Calu3 (cell line): ENCODE measurements at regions not wholly inside any gene's neighbourhood (a gene's known extent, or its start where the extent isn't known, plus 50 kb on each side); places are given as distances from the start of the nearest gene placed in this dataset.

ENCODE experiments used
- BruUV-seq: library from RNA; stranded (reverse); fragments of 400-500 nt; replicated peaks from 2 replicates; lab custom pipeline; 2021; lab: Mats Ljungman, UMichigan
- CTCF ChIA-PET: fragments of 300-600 bp; sonication (Branson Sonifier 250); formaldehyde crosslinking; loops from one replicate; lab custom pipeline; 2022; ENCODE audit warnings: antibody characterized with exemption; lab: Charles Lee
- DNase-seq: peaks from one replicate; pipeline ENCODE4 v3.0.0; 2022
- H3K27ac Mint-ChIP-seq: one replicate; pipeline ENCODE4 v1.8.0; 2022; ENCODE audit warnings: mixed read lengths; ENCODE audit not compliant: unreplicated experiment
- H3K27me3 Mint-ChIP-seq: one replicate; pipeline ENCODE4 v1.8.0; 2022; ENCODE audit warnings: mixed read lengths; ENCODE audit not compliant: unreplicated experiment
- H3K36me3 Mint-ChIP-seq: one replicate; pipeline ENCODE4 v1.8.0; 2022; ENCODE audit warnings: mild to moderate bottlenecking, moderate library complexity, mixed read lengths; ENCODE audit not compliant: insufficient read depth, unreplicated experiment
- H3K4me1 Mint-ChIP-seq: one replicate; pipeline ENCODE4 v1.8.0; 2022; ENCODE audit warnings: mild to moderate bottlenecking, low read depth, mixed read lengths; ENCODE audit not compliant: unreplicated experiment
- H3K4me3 Mint-ChIP-seq: one replicate; pipeline ENCODE4 v1.8.0; 2022; ENCODE audit warnings: mild to moderate bottlenecking, low read depth, moderate library complexity, mixed read lengths; ENCODE audit not compliant: unreplicated experiment
- H3K9me3 Mint-ChIP-seq: one replicate; pipeline ENCODE4 v1.8.0; 2022; ENCODE audit warnings: low read depth, mixed read lengths; ENCODE audit not compliant: unreplicated experiment
- intact Hi-C: fragments of 100-400 bp; cut with micrococcal nuclease; formaldehyde crosslinking; loops from one replicate; pipeline ENCODE4 v1.10.0; 2022; ENCODE audit not compliant: unreplicated experiment
- TF ChIP-seq, protein P1 (sequence below): fragments of 200-600 bp; IDR thresholded peaks from one replicate; pipeline ENCODE4 v1.8.0; 2022; ENCODE audit warnings: antibody characterized with exemption; ENCODE audit not compliant: unreplicated experiment

DNA sequence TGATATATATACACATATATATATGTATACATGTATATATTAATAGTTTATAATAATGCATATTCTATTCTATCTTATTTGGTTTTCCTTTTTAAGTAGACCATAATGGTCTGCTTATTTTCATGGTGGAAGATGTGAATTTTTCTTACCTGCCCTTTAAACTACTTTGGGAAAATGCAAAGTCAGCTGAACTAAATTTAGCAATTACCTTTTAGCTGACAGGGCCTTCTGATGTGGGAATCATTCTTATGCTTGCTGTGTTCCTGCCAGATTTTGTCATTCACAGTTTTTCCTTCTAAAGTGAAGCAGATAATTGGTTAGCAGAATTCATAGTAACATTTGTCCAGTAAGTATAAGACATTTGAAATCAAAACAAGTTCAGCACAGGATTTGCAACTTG is 63.2 kb upstream of the SAMSN1 start:
- no peak overlapping the region for H3K27ac Mint-ChIP-seq
- no peaks in the 10 kb centered on the region for H3K27me3 Mint-ChIP-seq
- peaks cover 9% of the 10 kb centered on the region for H3K4me1 Mint-ChIP-seq
- H3K4me3 Mint-ChIP-seq, result no peak overlapping the region
- TF ChIP-seq, protein P1, sequence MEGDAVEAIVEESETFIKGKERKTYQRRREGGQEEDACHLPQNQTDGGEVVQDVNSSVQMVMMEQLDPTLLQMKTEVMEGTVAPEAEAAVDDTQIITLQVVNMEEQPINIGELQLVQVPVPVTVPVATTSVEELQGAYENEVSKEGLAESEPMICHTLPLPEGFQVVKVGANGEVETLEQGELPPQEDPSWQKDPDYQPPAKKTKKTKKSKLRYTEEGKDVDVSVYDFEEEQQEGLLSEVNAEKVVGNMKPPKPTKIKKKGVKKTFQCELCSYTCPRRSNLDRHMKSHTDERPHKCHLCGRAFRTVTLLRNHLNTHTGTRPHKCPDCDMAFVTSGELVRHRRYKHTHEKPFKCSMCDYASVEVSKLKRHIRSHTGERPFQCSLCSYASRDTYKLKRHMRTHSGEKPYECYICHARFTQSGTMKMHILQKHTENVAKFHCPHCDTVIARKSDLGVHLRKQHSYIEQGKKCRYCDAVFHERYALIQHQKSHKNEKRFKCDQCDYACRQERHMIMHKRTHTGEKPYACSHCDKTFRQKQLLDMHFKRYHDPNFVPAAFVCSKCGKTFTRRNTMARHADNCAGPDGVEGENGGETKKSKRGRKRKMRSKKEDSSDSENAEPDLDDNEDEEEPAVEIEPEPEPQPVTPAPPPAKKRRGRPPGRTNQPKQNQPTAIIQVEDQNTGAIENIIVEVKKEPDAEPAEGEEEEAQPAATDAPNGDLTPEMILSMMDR, result no peak
- H3K9me3 Mint-ChIP-seq, result no peaks in the 10 kb centered on the region
- CTCF ChIA-PET, result no interaction called here
- no TSS peak for BruUV-seq
- intact Hi-C loops, result loop anchor here (10.0 kb wide), 1 partner anchor 134 kb away; no protein-coding TSS in a partner anchor
- no peak for DNase-seq
- H3K36me3 Mint-ChIP-seq, result peaks cover 5% of the 10 kb centered on the region

DNA sequence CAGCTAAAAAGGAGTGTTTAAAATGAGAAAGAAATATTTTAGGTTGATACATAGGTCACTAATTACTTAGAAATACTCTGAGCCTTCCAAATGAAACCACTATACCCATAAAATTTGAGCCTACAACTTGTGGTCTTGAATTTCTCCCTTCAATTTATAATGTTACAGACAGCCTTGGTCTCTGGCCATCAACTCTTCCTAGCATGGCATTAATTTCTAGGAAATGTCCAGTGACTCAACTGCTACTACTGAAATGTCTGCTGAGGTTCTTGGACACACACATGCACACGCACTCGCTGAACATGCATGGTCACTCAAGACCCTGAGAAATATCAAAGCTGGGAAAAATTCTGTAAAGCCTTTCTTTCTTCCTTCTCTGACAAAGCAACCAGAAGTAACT is 61.1 kb upstream of the SAMSN1 start:
- intact Hi-C loops, result loop anchor here (10.0 kb wide), 1 partner anchor 132 kb away; no protein-coding TSS in a partner anchor
- no peak overlapping the region for H3K4me3 Mint-ChIP-seq
- H3K4me1 Mint-ChIP-seq, result peaks cover 23% of the 10 kb centered on the region
- no peak for DNase-seq
- H3K9me3 Mint-ChIP-seq, result no peaks in the 10 kb centered on the region
- H3K27ac Mint-ChIP-seq, result no peak overlapping the region
- peaks cover 5% of the 10 kb centered on the region for H3K36me3 Mint-ChIP-seq
- CTCF ChIA-PET, result no interaction called here
- TF ChIP-seq, protein P1, result no peak
- no peaks in the 10 kb centered on the region for H3K27me3 Mint-ChIP-seq
- no TSS peak for BruUV-seq

DNA sequence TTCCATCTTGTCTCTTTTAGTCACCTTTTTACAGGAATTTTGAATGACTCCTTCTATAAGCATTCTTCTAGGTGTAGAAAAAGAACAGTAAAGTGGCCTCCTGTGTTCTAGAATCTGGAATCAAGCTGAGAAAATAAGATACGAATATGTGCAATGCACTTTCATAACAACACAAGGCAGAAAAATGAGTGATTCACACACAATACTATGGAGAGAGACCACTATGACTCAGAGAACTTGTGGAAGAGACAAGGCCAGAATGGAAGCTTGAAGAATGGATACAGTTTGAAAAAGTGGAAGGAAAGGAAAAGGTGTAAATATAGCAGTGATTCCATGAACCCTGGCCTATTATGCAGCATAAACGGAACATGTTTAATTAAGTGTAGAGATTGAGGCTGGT is 57.1 kb upstream of the SAMSN1 start:
- DNase-seq, result no peak
- TF ChIP-seq, protein P1, result no peak
- BruUV-seq, result no TSS peak
- Mint-ChIP-seq H3K27me3 (no peaks in the 10 kb centered on the region), H3K4me1 (peaks cover 14% of the 10 kb centered on the region), H3K9me3 (no peaks in the 10 kb centered on the region), H3K36me3 (no peaks in the 10 kb centered on the region), H3K27ac (peak overlapping the region; percentile 17), H3K4me3 (peak overlapping the region; percentile 29)
- CTCF ChIA-PET, result interaction anchor here (1.1 kb wide), 1 partner anchor 70 kb away, joined by 6 read pairs; no protein-coding TSS in a partner anchor
- intact Hi-C loops, result loop anchor here (10.0 kb wide), 1 partner anchor 128 kb away; no protein-coding TSS in a partner anchor

DNA sequence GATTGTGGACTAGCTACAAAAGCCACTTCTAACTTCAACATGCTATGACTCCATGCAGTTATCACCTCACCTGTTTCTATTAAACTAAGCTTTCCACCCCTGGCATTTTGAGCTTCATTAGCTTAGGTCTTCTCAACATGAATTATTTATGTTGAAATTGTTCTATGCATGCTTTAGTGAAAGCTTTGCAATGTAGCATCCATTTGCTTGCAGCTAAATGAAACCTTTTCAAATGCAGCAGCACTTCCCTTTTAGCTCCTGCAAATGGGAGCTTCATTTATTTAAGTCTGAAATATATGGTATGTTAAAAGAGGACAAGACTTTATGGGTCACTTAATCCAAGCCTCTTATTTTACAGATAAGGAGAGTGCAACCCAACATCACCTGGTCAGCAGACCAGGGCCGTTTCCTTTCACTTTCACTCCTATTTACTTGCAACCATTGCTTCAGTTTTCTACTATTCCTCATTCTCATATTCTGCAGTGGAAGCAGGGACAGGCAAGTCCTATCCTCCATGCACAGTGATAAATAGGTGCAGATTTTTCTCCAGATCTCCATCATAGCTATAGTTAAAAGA is 56.4 kb upstream of the SAMSN1 start:
- TF ChIP-seq, protein P1, result no peak
- CTCF ChIA-PET, result interaction anchor here (1.1 kb wide), 1 partner anchor 69 kb away, joined by 6 read pairs; no protein-coding TSS in a partner anchor
- peak overlapping the region; percentile 29 for H3K4me3 Mint-ChIP-seq
- no TSS peak for BruUV-seq
- no peak for DNase-seq
- no peaks in the 10 kb centered on the region for H3K36me3 Mint-ChIP-seq
- H3K27ac Mint-ChIP-seq, result no peak overlapping the region
- H3K4me1 Mint-ChIP-seq, result peaks cover 14% of the 10 kb centered on the region
- no peaks in the 10 kb centered on the region for H3K9me3 Mint-ChIP-seq
- intact Hi-C loops, result loop anchor here (10.0 kb wide), 1 partner anchor 128 kb away; no protein-coding TSS in a partner anchor
- no peaks in the 10 kb centered on the region for H3K27me3 Mint-ChIP-seq
